Body of pancreas (tissue), 4 donors: ENCODE measurements at regions not wholly inside any gene's neighbourhood (a gene's known extent, or its start where the extent isn't known, plus 50 kb on each side); places are given as distances from the start of the nearest gene placed in this dataset.

Experiments
- CTCF ChIP-seq, 7 experiments: fragments of 450-650 bp in 4 of 7; fragments of 200-600 bp in 3 of 7; sonication (generic) in 3 of 7; IDR thresholded peaks; one replicate each; pipeline ENCODE4 v1.5.1; 2016 to 2019; ENCODE audit warnings: antibody characterized with exemption in 7 of 7
- POLR2A ChIP-seq, 3 donors: fragments of 450-650 bp; IDR thresholded peaks; one replicate each; pipeline ENCODE4 v1.6.1; 2016; ENCODE audit warnings: antibody characterized with exemption in 3 of 3, mild to moderate bottlenecking in 2 of 3

- TF ChIP-seq POLR2A (IDR thresholded peaks at IDR 0.05) (no peak), CTCF (IDR thresholded peaks at IDR 0.05) (no peak)
These were observed 122.7 kb upstream of the POGK start for GRCh38 chr1:166716620-166717019.
